H1 (cell line): ENCODE measurements at regions not wholly inside any gene's neighbourhood (a gene's known extent, or its start where the extent isn't known, plus 50 kb on each side); places are given as distances from the start of the nearest gene placed in this dataset.
A peak's percentile ranks its signal among the peaks of the same experiment; 100 is the strongest.
"Not testable (repeated sequence)": the region's sequence is repeated elsewhere in the genome, so short reads cannot be mapped to it uniquely, and the experiment has no call there.

Experiments
- CTCF ChIA-PET: fragments of 300-600 bp; sonication (Branson Sonifier 250); formaldehyde crosslinking; loops from one replicate; lab custom pipeline; 2021; ENCODE audit not compliant: partially characterized antibody; lab: Charles Lee
- POLR2A ChIA-PET: fragments of 300-600 bp; sonication (Branson Sonifier 250); formaldehyde crosslinking; loops from one replicate; lab custom pipeline; 2021; ENCODE audit warnings: inconsistent platforms; ENCODE audit not compliant: partially characterized antibody; lab: Charles Lee
- DNase-seq, 2 experiments: peaks; one replicate each; pipeline versions ENCODE4 v3.0.0 to v3.0.0-alpha.2; 2010 to 2022; ENCODE audit warnings: low spot score in 2 of 2, low read depth in 1 of 2, mixed read lengths in 1 of 2
- FAIRE-seq: peaks from 2 replicates; lab custom pipeline; 2011; peaks lifted over from hg19 to GRCh38; lab: Jason Lieb, UNC
- H2AFZ ChIP-seq: 2 replicates; pipeline ENCODE4 v1.8.1; 2012; ENCODE audit warnings: low read length, inconsistent platforms
- H2AK5ac ChIP-seq: 2 replicates; pipeline ENCODE4 v1.6.1; 2013; ENCODE audit warnings: low read depth, low read length
- H2BK120ac ChIP-seq: replicated peaks from 2 replicates; pipeline ENCODE3; 2013; ENCODE audit warnings: low read depth, low read length, inconsistent platforms
- H2BK12ac ChIP-seq: 2 replicates; pipeline ENCODE4 v1.6.1; 2013; ENCODE audit warnings: low read depth, low read length
- H2BK15ac ChIP-seq: 2 replicates; pipeline ENCODE4 v1.6.1; 2013; ENCODE audit warnings: low read length
- H2BK20ac ChIP-seq: 2 replicates; pipeline ENCODE4 v1.6.1; 2013; ENCODE audit warnings: low read length
- H2BK5ac ChIP-seq: 2 replicates; pipeline ENCODE4 v1.6.1; 2013; ENCODE audit warnings: low read depth, low read length
- H3K14ac ChIP-seq: 2 replicates; pipeline ENCODE4 v1.6.1; 2013; ENCODE audit warnings: inconsistent platforms; ENCODE audit not compliant: insufficient read length
- H3K18ac ChIP-seq: 2 replicates; pipeline ENCODE4 v1.6.1; 2013; ENCODE audit warnings: low read length; ENCODE audit errors: extremely low read depth
- H3K23ac ChIP-seq: 2 replicates; pipeline ENCODE4 v1.6.1; 2013; ENCODE audit warnings: inconsistent platforms; ENCODE audit not compliant: insufficient read length
- H3K23me2 ChIP-seq: 2 replicates; pipeline ENCODE4 v1.6.1; 2013; ENCODE audit warnings: low read depth, low read length
- H3K27ac ChIP-seq: 2 replicates; pipeline ENCODE4 v1.6.1; 2011; ENCODE audit warnings: low read depth, low read length, inconsistent platforms
- H3K27me3 ChIP-seq, 4 experiments: replicated peaks in 1 of 4; 1 replicate in 1 of 4; 2 replicates in 3 of 4; pipeline versions ENCODE4 v1.6.1 to v1.8.1; 2011 to 2013; ENCODE audit warnings: low read length in 3 of 4, mild to moderate bottlenecking in 3 of 4, inconsistent platforms in 2 of 4, mixed read lengths in 2 of 4, moderate library complexity in 1 of 4; ENCODE audit not compliant: control insufficient read depth in 3 of 4, insufficient read depth in 3 of 4; ENCODE audit errors: extremely low read depth in 1 of 4
- H3K36me3 ChIP-seq, 4 experiments: 2 replicates each; pipeline versions ENCODE4 v1.6.1 to v1.8.1; 2011 to 2013; ENCODE audit warnings: mild to moderate bottlenecking in 4 of 4, low read length in 3 of 4, moderate library complexity in 2 of 4, control low read depth in 1 of 4, inconsistent platforms in 1 of 4; ENCODE audit not compliant: insufficient read depth in 4 of 4, control insufficient read depth in 2 of 4
- H3K4ac ChIP-seq: replicated peaks from 2 replicates; pipeline ENCODE3; 2013; ENCODE audit warnings: low read length, low read depth, mixed read lengths, inconsistent platforms; ENCODE audit not compliant: insufficient read length
- H3K4me1 ChIP-seq, 4 experiments: replicated peaks in 1 of 4; 1 replicate in 1 of 4; 2 replicates in 3 of 4; pipeline versions ENCODE4 v1.6.1 to v1.8.1; 2011 to 2013; ENCODE audit warnings: low read length in 3 of 4, inconsistent platforms in 2 of 4, mixed read lengths in 1 of 4; ENCODE audit not compliant: insufficient read depth in 4 of 4, control insufficient read depth in 3 of 4
- H3K4me2 ChIP-seq, 2 experiments: 2 replicates each; pipeline versions ENCODE4 v1.6.1 to v1.8.1; 2011 to 2013; ENCODE audit warnings: low read depth in 2 of 2, low read length in 2 of 2, control low read depth in 1 of 2, inconsistent platforms in 1 of 2, mild to moderate bottlenecking in 1 of 2; ENCODE audit not compliant: insufficient read depth in 1 of 2
- H3K4me3 ChIP-seq, 4 experiments: fragments of 200-600, 300-600 bp in 1 of 4; sonication (generic), shearing (Covaris generic), sonication (Bioruptor Twin) in 1 of 4; 2 replicates each; pipeline versions ENCODE4 v1.5.1 to v1.8.1; 2011 to 2016; ENCODE audit warnings: low read length in 4 of 4, low read depth in 3 of 4, control low read depth in 2 of 4, inconsistent platforms in 2 of 4, mild to moderate bottlenecking in 2 of 4, mixed read lengths in 1 of 4, moderate library complexity in 1 of 4; ENCODE audit not compliant: insufficient read depth in 2 of 4; ENCODE audit errors: extremely low read depth in 1 of 4
- H3K56ac ChIP-seq: replicated peaks from 2 replicates; pipeline ENCODE3; 2013; ENCODE audit warnings: low read depth, mild to moderate bottlenecking, mixed read lengths, low read length, inconsistent platforms; ENCODE audit not compliant: insufficient read length
- H3K79me1 ChIP-seq: 2 replicates; pipeline ENCODE4 v1.6.1; 2013; ENCODE audit warnings: low read depth, low read length, control low read depth
- H3K79me2 ChIP-seq, 2 experiments: 2 replicates each; pipeline versions ENCODE4 v1.6.1 to v1.8.1; 2012 to 2013; ENCODE audit warnings: low read length in 2 of 2, mild to moderate bottlenecking in 2 of 2, inconsistent platforms in 1 of 2; ENCODE audit not compliant: insufficient read depth in 2 of 2, control insufficient read depth in 1 of 2
- H3K9ac ChIP-seq, 4 experiments: replicated peaks in 1 of 4; 1 replicate in 1 of 4; 2 replicates in 3 of 4; pipeline versions ENCODE4 v1.6.1 to v1.8.1; 2011 to 2013; ENCODE audit warnings: low read depth in 3 of 4, low read length in 3 of 4, control low read depth in 2 of 4, mild to moderate bottlenecking in 2 of 4, moderate library complexity in 2 of 4, inconsistent platforms in 1 of 4; ENCODE audit errors: extremely low read depth in 1 of 4
- H3K9me3 ChIP-seq, 2 experiments: 2 replicates each; pipeline versions ENCODE4 v1.6.1 to v1.8.1; 2012 to 2013; ENCODE audit warnings: mild to moderate bottlenecking in 2 of 2, moderate library complexity in 2 of 2, control low read depth in 1 of 2, inconsistent platforms in 1 of 2, low read depth in 1 of 2, low read length in 1 of 2, mixed read lengths in 1 of 2; ENCODE audit not compliant: insufficient read depth in 2 of 2
- H4K20me1 ChIP-seq, 2 experiments: replicated peaks in 1 of 2; 2 replicates each; pipeline versions ENCODE3 to v1.8.1; 2011 to 2013; ENCODE audit warnings: inconsistent platforms in 2 of 2, low read length in 2 of 2, mild to moderate bottlenecking in 1 of 2; ENCODE audit not compliant: insufficient read depth in 2 of 2, control insufficient read depth in 1 of 2
- H4K5ac ChIP-seq: 2 replicates; pipeline ENCODE4 v1.6.1; 2013; ENCODE audit warnings: low read length, low read depth, mixed read lengths, inconsistent platforms; ENCODE audit not compliant: insufficient read length
- H4K8ac ChIP-seq: 2 replicates; pipeline ENCODE4 v1.8.0; 2013; ENCODE audit warnings: mild to moderate bottlenecking, moderate library complexity, low read length, inconsistent platforms; ENCODE audit not compliant: insufficient read depth; ENCODE audit errors: extremely low read depth
- H4K91ac ChIP-seq: replicated peaks from 2 replicates; pipeline ENCODE3; 2013; ENCODE audit warnings: low read length, mixed read lengths, inconsistent platforms; ENCODE audit not compliant: insufficient read length
- WGBS, 2 experiments: shearing (Covaris generic) in 1 of 2; methylation state at CpG; one replicate each; pipeline versions ENCODE4 v1.1.6 to v1.1.7; 2013 to 2015; ENCODE audit warnings: low lambda C conversion rate in 2 of 2, mixed read lengths in 2 of 2, inconsistent platforms in 1 of 2, low coverage in 1 of 2, missing lambda C conversion rate in 1 of 2; ENCODE audit not compliant: insufficient replicate concordance in 2 of 2, insufficient coverage in 1 of 2, insufficient read length in 1 of 2; ENCODE audit errors: extremely low coverage in 1 of 2, missing lambda C conversion rate in 1 of 2; 5-methylcytosine and 5-hydroxymethylcytosine counted together

DNA sequence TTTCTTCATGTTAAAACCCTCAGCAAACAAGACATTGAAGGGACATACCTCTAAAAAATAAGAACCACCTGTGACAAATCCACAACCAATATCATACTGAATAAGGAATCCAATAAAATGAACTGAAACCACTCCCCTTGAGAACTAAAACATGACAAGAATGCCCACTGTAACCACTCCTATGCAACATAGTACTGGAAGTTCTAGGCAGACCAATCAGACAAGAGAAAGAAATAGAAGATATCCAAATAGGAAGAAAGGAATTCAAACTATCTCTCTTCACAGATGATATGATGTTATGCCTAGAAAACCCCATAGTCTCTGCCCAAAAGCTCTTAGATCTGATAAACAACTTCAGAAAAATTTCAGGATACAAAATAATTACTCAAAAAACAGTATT lies 887.7 kb upstream of the CDH18 start:
- H3K56ac ChIP-seq, H3K4me3 ChIP-seq, H2AK5ac ChIP-seq, POLR2A ChIA-PET, H2BK120ac ChIP-seq, H4K8ac ChIP-seq, H2BK15ac ChIP-seq, H4K91ac ChIP-seq, H3K27me3 ChIP-seq, H3K79me1 ChIP-seq, H3K18ac ChIP-seq, H3K23ac ChIP-seq, H3K27ac ChIP-seq, H3K4me2 ChIP-seq, H3K9me3 ChIP-seq, H2BK20ac ChIP-seq, CTCF ChIA-PET, H3K4ac ChIP-seq, H3K4me1 ChIP-seq, DNase-seq, H4K5ac ChIP-seq, H3K36me3 ChIP-seq, H2BK5ac ChIP-seq, H2AFZ ChIP-seq, H3K23me2 ChIP-seq, H3K79me2 ChIP-seq, H4K20me1 ChIP-seq, H3K14ac ChIP-seq, H3K9ac ChIP-seq, FAIRE-seq, H2BK12ac ChIP-seq: not testable (repeated sequence)

DNA sequence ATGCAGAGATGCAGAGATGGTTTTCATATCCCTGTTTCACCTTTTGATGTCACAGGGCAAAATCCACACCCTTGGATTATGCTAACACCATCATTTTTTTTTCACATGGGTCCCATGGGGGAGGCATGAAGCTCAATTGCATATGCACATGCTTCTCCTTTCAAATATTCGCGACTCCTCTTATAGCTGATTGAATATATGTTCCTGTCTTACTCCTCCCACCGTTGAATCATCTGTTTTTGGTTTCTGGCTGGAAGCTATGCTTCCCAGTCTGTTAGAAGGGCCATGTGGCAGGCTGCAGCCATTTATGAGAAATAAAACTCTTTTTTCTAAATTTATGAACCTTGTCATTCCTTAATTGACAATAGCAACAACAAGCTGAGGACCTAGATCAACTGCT lies 877.9 kb upstream of the CDH18 start:
- POLR2A ChIA-PET, H2AK5ac ChIP-seq, H2BK12ac ChIP-seq, H3K18ac ChIP-seq, H3K4me1 ChIP-seq, H4K8ac ChIP-seq, DNase-seq, H3K4ac ChIP-seq, H3K56ac ChIP-seq, H3K23ac ChIP-seq, H2BK120ac ChIP-seq, H3K27ac ChIP-seq, H2BK20ac ChIP-seq, H3K27me3 ChIP-seq, H3K4me3 ChIP-seq, H3K14ac ChIP-seq, H4K5ac ChIP-seq, H3K4me2 ChIP-seq, H3K9ac ChIP-seq, H2BK15ac ChIP-seq, H2AFZ ChIP-seq, H4K20me1 ChIP-seq, H3K36me3 ChIP-seq, H2BK5ac ChIP-seq, H3K79me2 ChIP-seq, H3K79me1 ChIP-seq, H4K91ac ChIP-seq, H3K23me2 ChIP-seq, CTCF ChIA-PET, H3K9me3 ChIP-seq: not testable (repeated sequence)
- peak; percentile 19 for FAIRE-seq
- 98% methylated on average over 3 of the region's 3 CpGs; no CpG with 5 or more reads in 1 of the 2 experiments for WGBS, 2 experiments
